Testis (tissue), 2 donors: ENCODE measurements at regions not wholly inside any gene's neighbourhood (a gene's known extent, or its start where the extent isn't known, plus 50 kb on each side); places are given as distances from the start of the nearest gene placed in this dataset.

Experiments used
- CTCF ChIP-seq, 3 experiments: fragments of 450-650 bp in 2 of 3; fragments of 200-600 bp in 1 of 3; sonication (generic) in 1 of 3; IDR thresholded peaks; one replicate each; pipeline ENCODE4 v1.5.1; 2016 to 2019; ENCODE audit warnings: antibody characterized with exemption in 3 of 3, mild to moderate bottlenecking in 2 of 3, moderate library complexity in 1 of 3
- POLR2A ChIP-seq: fragments of 450-650 bp; IDR thresholded peaks from one replicate; pipeline ENCODE4 v1.6.1; 2017; ENCODE audit warnings: antibody characterized with exemption, mild to moderate bottlenecking, moderate library complexity

DNA sequence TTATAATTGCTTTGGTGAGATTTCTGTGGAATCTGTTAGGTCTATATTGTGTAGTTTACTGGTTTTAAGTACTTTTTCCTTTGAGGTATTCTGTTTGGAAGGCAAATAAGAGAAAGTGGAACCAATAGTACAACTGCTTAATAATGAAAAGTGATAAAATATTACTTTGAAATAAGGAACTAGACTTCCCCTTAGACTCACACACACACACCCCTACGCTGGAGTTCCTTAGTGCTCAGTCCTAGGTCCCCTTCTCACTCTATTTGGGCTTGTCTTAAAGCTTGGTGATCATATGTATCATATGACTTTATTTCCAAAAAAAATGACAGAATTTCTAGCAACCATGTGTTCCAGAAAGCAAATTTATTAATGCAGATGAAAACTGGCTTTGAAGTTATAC is 494.0 kb upstream of the TGFBR2 start:
- TF ChIP-seq CTCF (IDR thresholded peaks at IDR 0.05): no peak
- no peak for TF ChIP-seq POLR2A
